Right lobe of liver (tissue), 6 donors: ENCODE measurements at regions not wholly inside any gene's neighbourhood (a gene's known extent, or its start where the extent isn't known, plus 50 kb on each side); places are given as distances from the start of the nearest gene placed in this dataset.

ENCODE experiments used
- ATAC-seq, 4 donors: fragments of 200-7000 bp; cut with Tn5 transposase; one replicate each; pipeline ENCODE4 v1.9.1; 2020; ENCODE audit warnings: mild to moderate bottlenecking in 4 of 4, moderate library complexity in 4 of 4
- DNase-seq, 3 donors: peaks; one replicate each; pipeline ENCODE4 v3.0.0-alpha.2; 2020
- H3K27ac ChIP-seq, 3 donors: fragments of 200-600 bp; one replicate each; pipeline ENCODE4 v1.8.0; 2022
- H3K27me3 ChIP-seq, 2 donors: fragments of 200-600 bp; one replicate each; pipeline ENCODE4 v1.8.0; 2022
- H3K36me3 ChIP-seq, 4 donors: fragments of 200-600 bp; sonication (generic) in 1 of 4; one replicate each; pipeline versions ENCODE4 v1.5.1 to v1.8.0; 2017 to 2022; ENCODE audit warnings: control low read depth in 1 of 4
- H3K4me1 ChIP-seq, 4 donors: fragments of 200-600 bp; sonication (generic) in 1 of 4; one replicate each; pipeline versions ENCODE4 v1.5.1 to v1.8.0; 2017 to 2022; ENCODE audit warnings: control low read depth in 1 of 4
- H3K4me3 ChIP-seq, 3 donors: fragments of 200-600 bp; one replicate each; pipeline ENCODE4 v1.8.0; 2022
- H3K9me3 ChIP-seq, 4 donors: fragments of 200-600 bp; sonication (generic) in 1 of 4; one replicate each; pipeline versions ENCODE4 v1.5.1 to v1.8.0; 2017 to 2022; ENCODE audit warnings: control low read depth in 1 of 4
- POLR2A ChIP-seq: fragments of 450-650 bp; IDR thresholded peaks from one replicate; pipeline ENCODE4 v1.6.1; 2017; ENCODE audit warnings: antibody characterized with exemption, mild to moderate bottlenecking
- WGBS: methylation state at CpG from one replicate; pipeline ENCODE4 v1.1.6; 2018; ENCODE audit warnings: low coverage, low lambda C conversion rate; ENCODE audit not compliant: insufficient coverage; ENCODE audit errors: missing lambda C conversion rate; 5-methylcytosine and 5-hydroxymethylcytosine counted together
- intact Hi-C, 2 donors: fragments of 100-400 bp; cut with DNase I; formaldehyde crosslinking; loops; one replicate each; pipeline versions ENCODE4 v1.11.2 to v1.14.1; 2022
- TF ChIP-seq, protein P1 (sequence below), 4 donors: fragments of 200-600 bp in 3 of 4; fragments of 450-650 bp in 1 of 4; IDR thresholded peaks; one replicate each; pipeline versions ENCODE4 v1.5.1 to v1.8.0; 2016 to 2022; ENCODE audit warnings: antibody characterized with exemption in 4 of 4, mild to moderate bottlenecking in 2 of 4
- donor health status: DM: no; HTN: yes; CAD: no.
- donor health status: DM: no; HTN: no; CAD: no.
- donor health status: DM: no; HTN: no; CAD: no.
- donor health status: DM: no; HTN: yes; CAD: no.
- donor health status: DM: no; HTN: yes; CAD: no.

DNA sequence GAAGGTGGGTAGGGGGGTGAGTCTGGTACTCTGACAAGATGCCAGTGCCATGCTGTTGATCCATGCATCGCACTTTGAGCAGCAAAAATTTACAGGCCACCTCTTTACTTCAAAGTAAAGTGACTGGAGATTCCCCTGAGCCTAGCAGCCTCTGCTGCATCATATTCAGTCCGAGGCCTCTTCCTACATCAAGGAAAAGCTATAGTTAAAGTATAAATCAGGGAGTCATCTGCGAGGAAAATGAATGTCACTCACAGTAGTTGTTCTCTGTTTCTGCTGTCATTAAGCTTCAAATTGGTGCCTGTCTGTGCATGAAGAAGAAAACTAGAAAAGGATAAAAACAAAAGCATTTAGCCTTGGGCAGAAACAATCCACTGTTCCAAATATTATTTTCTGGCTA, 706.2 kb downstream of the TBL1XR1 start:
- ATAC-seq (no peak), DNase-seq (no peak)
- Histone ChIP-seq H3K27me3 (no peaks in the 10 kb centered on the region), H3K4me3 (no peak overlapping the region), H3K9me3 (no peaks in the 10 kb centered on the region), H3K27ac (no peak overlapping the region), H3K36me3 (no peaks in the 10 kb centered on the region), H3K4me1 (no peaks in the 10 kb centered on the region)
- 47% methylated on average over 3 of the region's 3 CpGs for WGBS
- TF ChIP-seq, protein P1, sequence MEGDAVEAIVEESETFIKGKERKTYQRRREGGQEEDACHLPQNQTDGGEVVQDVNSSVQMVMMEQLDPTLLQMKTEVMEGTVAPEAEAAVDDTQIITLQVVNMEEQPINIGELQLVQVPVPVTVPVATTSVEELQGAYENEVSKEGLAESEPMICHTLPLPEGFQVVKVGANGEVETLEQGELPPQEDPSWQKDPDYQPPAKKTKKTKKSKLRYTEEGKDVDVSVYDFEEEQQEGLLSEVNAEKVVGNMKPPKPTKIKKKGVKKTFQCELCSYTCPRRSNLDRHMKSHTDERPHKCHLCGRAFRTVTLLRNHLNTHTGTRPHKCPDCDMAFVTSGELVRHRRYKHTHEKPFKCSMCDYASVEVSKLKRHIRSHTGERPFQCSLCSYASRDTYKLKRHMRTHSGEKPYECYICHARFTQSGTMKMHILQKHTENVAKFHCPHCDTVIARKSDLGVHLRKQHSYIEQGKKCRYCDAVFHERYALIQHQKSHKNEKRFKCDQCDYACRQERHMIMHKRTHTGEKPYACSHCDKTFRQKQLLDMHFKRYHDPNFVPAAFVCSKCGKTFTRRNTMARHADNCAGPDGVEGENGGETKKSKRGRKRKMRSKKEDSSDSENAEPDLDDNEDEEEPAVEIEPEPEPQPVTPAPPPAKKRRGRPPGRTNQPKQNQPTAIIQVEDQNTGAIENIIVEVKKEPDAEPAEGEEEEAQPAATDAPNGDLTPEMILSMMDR (IDR thresholded peaks at IDR 0.05): no peak
- TF ChIP-seq POLR2A: no peak
- intact Hi-C loops: no loop called here

DNA sequence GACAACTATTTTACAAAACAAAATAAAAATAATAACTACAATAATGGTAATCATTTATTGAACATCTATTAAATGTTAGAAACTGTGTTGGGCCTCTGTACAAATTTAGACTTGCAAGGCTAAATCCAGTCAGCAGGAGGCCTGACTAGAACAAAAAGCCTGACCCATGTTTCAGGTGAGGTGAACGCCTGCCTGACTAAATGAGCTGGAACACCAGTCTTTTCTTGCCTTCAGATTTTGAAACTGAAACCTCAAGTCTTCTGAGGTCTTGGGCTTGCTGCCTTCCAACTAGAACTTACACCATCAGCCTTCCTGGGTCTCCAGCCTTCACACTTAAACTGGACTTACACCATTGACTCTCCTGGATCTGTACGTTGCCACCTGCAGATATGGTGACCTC, 706.9 kb downstream of the TBL1XR1 start:
- WGBS: 64% methylated on average over 1 of the region's 2 CpGs
- no peak for ATAC-seq

DNA sequence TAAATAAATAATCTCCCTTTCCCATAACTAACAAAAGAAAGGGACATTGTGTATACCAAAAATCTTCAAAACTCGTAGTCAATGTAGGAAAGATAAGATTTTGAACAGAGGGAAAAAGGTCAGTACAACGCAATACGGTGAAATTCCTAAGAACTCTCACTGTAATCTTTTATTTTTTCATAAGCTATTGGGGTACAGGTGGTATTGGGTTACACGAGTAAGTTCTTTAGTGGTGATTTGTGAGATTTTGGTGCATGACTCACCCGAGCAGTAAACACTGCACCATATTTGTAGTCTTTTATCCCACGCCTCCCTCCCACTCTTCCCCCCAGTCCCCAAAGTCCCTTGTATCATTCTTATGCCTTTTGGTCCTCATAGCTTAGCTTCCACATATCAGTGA, 718.0 kb downstream of the TBL1XR1 start:
- Histone ChIP-seq H3K4me1 (no peaks in the 10 kb centered on the region), H3K36me3 (no peaks in the 10 kb centered on the region), H3K27me3 (no peaks in the 10 kb centered on the region), H3K9me3 (no peaks in the 10 kb centered on the region), H3K4me3 (no peak overlapping the region), H3K27ac (no peak overlapping the region)
- WGBS: 59% methylated on average over 6 of the region's 6 CpGs
- intact Hi-C loops: no loop called here
- ATAC-seq (no peak), DNase-seq (no peak)
- TF ChIP-seq, protein P1 (IDR thresholded peaks at IDR 0.05): no peak
- no peak for TF ChIP-seq POLR2A

More for the DNA sequence above, 706.9 kb downstream of the TBL1XR1 start:
- no peak overlapping the region for H3K4me3 ChIP-seq
- no peaks in the 10 kb centered on the region for H3K4me1 ChIP-seq
- H3K9me3 ChIP-seq: no peaks in the 10 kb centered on the region
- H3K27ac ChIP-seq: no peak overlapping the region
- TF ChIP-seq, protein P1 (IDR thresholded peaks at IDR 0.05): no peak
- H3K36me3 ChIP-seq: no peaks in the 10 kb centered on the region
- DNase-seq: no peak
- intact Hi-C loops: no loop called here
- H3K27me3 ChIP-seq: no peaks in the 10 kb centered on the region

DNA sequence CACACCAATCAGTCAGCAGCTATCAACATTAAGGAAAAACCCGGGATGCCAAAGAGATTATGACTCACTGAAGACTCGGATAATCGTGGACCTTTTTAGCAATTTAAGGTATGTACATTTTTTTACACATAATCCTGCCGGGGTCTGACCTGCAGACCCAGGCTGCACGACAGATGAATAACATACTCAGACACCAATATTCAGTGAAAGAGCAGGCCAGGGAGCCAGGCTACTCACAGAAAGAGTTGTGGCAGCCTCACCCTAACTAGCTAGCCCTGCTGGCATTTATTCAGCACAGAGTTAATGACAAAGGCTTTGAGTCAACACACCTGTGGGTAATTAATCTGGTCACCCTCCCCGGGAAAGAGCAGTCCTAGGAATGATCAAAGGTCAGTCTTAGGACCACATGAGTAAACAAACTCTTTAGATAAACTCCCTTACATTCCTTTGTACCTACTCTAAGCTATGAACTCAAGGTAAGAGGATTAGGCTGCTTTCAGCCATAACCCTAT, 727.5 kb downstream of the TBL1XR1 start:
- H3K9me3 ChIP-seq: no peaks in the 10 kb centered on the region
- no peak overlapping the region for H3K4me3 ChIP-seq
- no peak overlapping the region for H3K27ac ChIP-seq
- intact Hi-C loops: no loop called here
- DNase-seq (no peak), ATAC-seq (no peak)
- no peaks in the 10 kb centered on the region for H3K4me1 ChIP-seq
- WGBS: 17% methylated on average over 5 of the region's 6 CpGs
- TF ChIP-seq POLR2A: no peak
- TF ChIP-seq, protein P1 (IDR thresholded peaks at IDR 0.05): no peak
- H3K27me3 ChIP-seq: no peaks in the 10 kb centered on the region
- no peaks in the 10 kb centered on the region for H3K36me3 ChIP-seq

DNA sequence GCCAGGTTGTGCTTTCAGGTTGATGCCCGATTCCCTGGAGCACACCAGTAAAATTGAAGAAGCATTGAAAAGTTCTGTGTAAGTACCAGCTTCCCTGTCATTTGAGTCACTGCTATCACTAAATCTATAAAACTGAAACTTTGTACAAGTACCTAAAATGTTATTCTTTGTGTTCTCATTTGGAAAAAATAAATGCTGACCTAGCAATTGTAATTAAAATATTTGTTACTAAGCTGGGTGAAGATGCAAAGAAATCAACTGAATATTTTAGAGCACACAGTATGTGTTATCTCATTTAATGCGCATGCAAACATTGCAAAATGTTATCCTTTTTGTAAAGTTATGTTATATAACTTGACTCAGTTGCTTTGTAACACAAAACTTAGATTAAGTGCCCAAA, 733.7 kb downstream of the TBL1XR1 start:
- TF ChIP-seq POLR2A: no peak
- TF ChIP-seq, protein P1 (IDR thresholded peaks at IDR 0.05): no peak
- Histone ChIP-seq H3K36me3 (no peaks in the 10 kb centered on the region), H3K27me3 (no peaks in the 10 kb centered on the region), H3K9me3 (no peaks in the 10 kb centered on the region), H3K27ac (no peak overlapping the region), H3K4me1 (no peaks in the 10 kb centered on the region), H3K4me3 (no peak overlapping the region)
- no peak for ATAC-seq
- intact Hi-C loops: no loop called here
- 8% methylated on average over 2 of the region's 2 CpGs for WGBS
- DNase-seq: no peak
